SK-N-SH treated with all-trans-retinoic acid at 6 μM for 48 hours (cell line): ENCODE measurements at regions not wholly inside any gene's neighbourhood (a gene's known extent, or its start where the extent isn't known, plus 50 kb on each side); places are given as distances from the start of the nearest gene placed in this dataset.

ENCODE experiments used
- ARNTL ChIP-seq: fragments of 450-650 bp; formaldehyde crosslinking; IDR thresholded peaks from 2 replicates; pipeline ENCODE4 v1.5.0; 2020; ENCODE audit warnings: low read depth, mild to moderate bottlenecking, moderate library complexity, borderline replicate concordance
- BACH2 ChIP-seq: fragments of 250-450 bp; sonication (Bioruptor Pico); IDR thresholded peaks from 2 replicates; pipeline ENCODE4 v1.9.0; 2021; ENCODE audit warnings: mild to moderate bottlenecking, borderline replicate concordance
- ESRRG ChIP-seq: fragments of 250-450 bp; sonication (Bioruptor Pico); IDR thresholded peaks from 2 replicates; pipeline ENCODE4 v1.6.1; 2021; ENCODE audit warnings: mild to moderate bottlenecking
- GLIS3 ChIP-seq: fragments of 250-450 bp; sonication (Bioruptor Pico); IDR thresholded peaks from 2 replicates; pipeline ENCODE4 v1.5.0; 2020; ENCODE audit warnings: mild to moderate bottlenecking, moderate library complexity
- PATZ1 ChIP-seq: fragments of 250-450 bp; sonication (Bioruptor Pico); IDR thresholded peaks from 2 replicates; pipeline ENCODE4 v1.8.0; 2020; ENCODE audit warnings: mild to moderate bottlenecking, moderate library complexity, borderline replicate concordance
- RARB ChIP-seq: fragments of 250-450 bp; sonication (Bioruptor Pico); IDR thresholded peaks from 2 replicates; pipeline ENCODE4 v1.8.0; 2021; ENCODE audit warnings: mild to moderate bottlenecking, moderate library complexity
- ZC3H10 ChIP-seq: fragments of 250-450 bp; sonication (Bioruptor Pico); IDR thresholded peaks from 2 replicates; pipeline ENCODE4 v1.5.1; 2021; ENCODE audit warnings: mild to moderate bottlenecking, moderate library complexity
- ZFP30 ChIP-seq: fragments of 450-650 bp; formaldehyde crosslinking; IDR thresholded peaks from 2 replicates; pipeline ENCODE4 v1.5.0; 2022; ENCODE audit warnings: mild to moderate bottlenecking, moderate library complexity
- ZNF70 ChIP-seq: fragments of 450-650 bp; formaldehyde crosslinking; IDR thresholded peaks from 2 replicates; pipeline ENCODE4 v1.5.0; 2020; ENCODE audit warnings: mild to moderate bottlenecking, moderate library complexity
- ZNF8 ChIP-seq: fragments of 450-650 bp; formaldehyde crosslinking; IDR thresholded peaks from 2 replicates; pipeline ENCODE4 v1.5.0; 2020; ENCODE audit warnings: mild to moderate bottlenecking, moderate library complexity

DNA sequence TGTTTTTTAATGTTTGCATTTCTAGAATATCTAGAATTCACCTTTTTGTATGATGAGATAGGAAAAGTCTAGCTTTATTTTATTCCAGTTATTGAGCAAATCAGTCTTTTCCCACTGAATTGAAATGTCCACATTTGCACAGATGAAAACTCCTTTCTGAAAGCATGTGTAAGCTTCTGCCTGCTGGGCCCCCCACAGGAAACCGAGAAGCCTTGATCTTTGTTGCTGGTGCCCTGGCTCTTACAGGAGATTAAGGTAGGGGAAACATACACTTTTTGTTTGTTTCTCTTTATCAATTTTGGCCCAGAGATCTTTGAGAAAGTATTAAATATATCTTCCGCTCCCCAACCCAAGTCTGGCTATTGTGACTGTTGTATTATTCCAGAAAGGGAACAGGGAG lies 87.2 kb upstream of the GNAZ start:
- no peak for TF ChIP-seq ZFP30 (CRISPR knock-in tag)
- TF ChIP-seq ZNF70 (CRISPR knock-in tag): no peak
- no peak for TF ChIP-seq PATZ1
- TF ChIP-seq RARB: no peak
- TF ChIP-seq ZNF8 (CRISPR knock-in tag): no peak
- no peak for TF ChIP-seq ESRRG (CRISPR knock-in tag)
- TF ChIP-seq ARNTL (CRISPR knock-in tag): no peak
- TF ChIP-seq BACH2: no peak
- TF ChIP-seq ZC3H10: no peak
- no peak for TF ChIP-seq GLIS3 (CRISPR knock-in tag)
